GM06990 (cell line): ENCODE measurements at regions not wholly inside any gene's neighbourhood (a gene's known extent, or its start where the extent isn't known, plus 50 kb on each side); places are given as distances from the start of the nearest gene placed in this dataset.

ENCODE experiments used
- DNase-seq: peaks from one replicate; pipeline ENCODE4 v3.0.0-alpha.2; 2011; ENCODE audit not compliant: insufficient read length; ENCODE audit errors: extremely low read depth
- H3K27me3 ChIP-seq: replicated peaks from 2 replicates; pipeline ENCODE4 v1.6.0; 2011; ENCODE audit warnings: low read length; ENCODE audit not compliant: control insufficient read depth, insufficient read depth
- H3K36me3 ChIP-seq: 2 replicates; pipeline ENCODE4 v1.5.1; 2011; ENCODE audit warnings: low read length; ENCODE audit not compliant: control insufficient read depth, insufficient read depth
- H3K4me3 ChIP-seq: replicated peaks from 2 replicates; pipeline ENCODE4 v1.5.1; 2011; ENCODE audit warnings: low read depth, mild to moderate bottlenecking, control low read depth, low read length
- TF ChIP-seq, protein P1 (sequence below): IDR thresholded peaks from 2 replicates; pipeline ENCODE4 v1.5.1; 2011; ENCODE audit warnings: low read length, control low read depth, mild to moderate bottlenecking, inconsistent platforms; ENCODE audit not compliant: insufficient read depth, poor library complexity, severe bottlenecking

DNA sequence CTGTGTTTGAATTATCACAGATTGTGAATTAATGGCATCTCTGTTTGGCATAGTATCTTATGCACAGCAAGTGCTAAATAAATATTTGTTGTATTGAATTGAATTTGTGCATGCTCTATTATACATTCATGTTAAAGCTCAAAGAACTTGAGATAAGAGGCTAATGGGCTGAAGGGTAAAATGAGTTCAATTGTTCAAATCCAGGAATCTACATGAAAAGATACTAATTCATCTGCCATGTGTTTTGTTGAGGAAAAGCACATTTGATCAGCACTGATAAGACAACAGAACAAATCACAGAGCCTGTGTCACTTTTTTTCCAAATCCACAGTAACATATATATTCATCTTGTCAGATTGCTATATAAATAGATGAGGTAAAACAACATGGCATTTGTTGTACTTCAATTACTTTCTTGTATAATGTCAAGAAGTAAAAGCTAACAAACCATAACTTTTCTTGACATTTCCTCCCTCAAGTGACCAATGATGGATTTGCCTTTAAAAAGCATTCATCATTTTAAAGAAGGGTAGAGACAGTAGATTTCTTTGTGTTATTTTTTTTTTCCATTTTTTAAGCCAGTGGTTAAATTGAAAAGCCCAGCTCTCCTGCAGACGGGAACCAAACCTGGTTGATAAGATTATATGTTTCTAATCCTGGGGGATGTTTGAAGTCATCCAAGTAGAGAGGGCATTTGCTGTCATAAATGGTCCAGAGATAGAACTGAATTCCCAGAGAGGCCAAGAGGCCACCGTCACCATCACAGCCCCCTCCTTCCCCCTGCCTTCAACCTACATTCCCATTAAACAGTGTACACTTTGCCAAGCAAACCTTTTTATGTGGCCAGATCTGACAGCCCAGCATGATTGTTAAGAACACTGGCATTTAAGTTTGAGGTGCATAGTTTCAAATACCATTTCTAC lies 123.0 kb downstream of the CHD9NB start:
- no peak overlapping the region for H3K4me3 ChIP-seq
- DNase-seq, result no peak
- no peaks in the 10 kb centered on the region for H3K36me3 ChIP-seq
- H3K27me3 ChIP-seq, result no peaks in the 10 kb centered on the region
- TF ChIP-seq, protein P1, sequence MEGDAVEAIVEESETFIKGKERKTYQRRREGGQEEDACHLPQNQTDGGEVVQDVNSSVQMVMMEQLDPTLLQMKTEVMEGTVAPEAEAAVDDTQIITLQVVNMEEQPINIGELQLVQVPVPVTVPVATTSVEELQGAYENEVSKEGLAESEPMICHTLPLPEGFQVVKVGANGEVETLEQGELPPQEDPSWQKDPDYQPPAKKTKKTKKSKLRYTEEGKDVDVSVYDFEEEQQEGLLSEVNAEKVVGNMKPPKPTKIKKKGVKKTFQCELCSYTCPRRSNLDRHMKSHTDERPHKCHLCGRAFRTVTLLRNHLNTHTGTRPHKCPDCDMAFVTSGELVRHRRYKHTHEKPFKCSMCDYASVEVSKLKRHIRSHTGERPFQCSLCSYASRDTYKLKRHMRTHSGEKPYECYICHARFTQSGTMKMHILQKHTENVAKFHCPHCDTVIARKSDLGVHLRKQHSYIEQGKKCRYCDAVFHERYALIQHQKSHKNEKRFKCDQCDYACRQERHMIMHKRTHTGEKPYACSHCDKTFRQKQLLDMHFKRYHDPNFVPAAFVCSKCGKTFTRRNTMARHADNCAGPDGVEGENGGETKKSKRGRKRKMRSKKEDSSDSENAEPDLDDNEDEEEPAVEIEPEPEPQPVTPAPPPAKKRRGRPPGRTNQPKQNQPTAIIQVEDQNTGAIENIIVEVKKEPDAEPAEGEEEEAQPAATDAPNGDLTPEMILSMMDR, result no peak

- TF ChIP-seq, protein P1, result no peak
- Histone ChIP-seq H3K4me3 (no peak overlapping the region), H3K36me3 (no peaks in the 10 kb centered on the region), H3K27me3 (no peaks in the 10 kb centered on the region)
- DNase-seq, result no peak
These were observed 123.7 kb downstream of the CHD9NB start for GRCh38 chr16:52928955-52929354.

DNA sequence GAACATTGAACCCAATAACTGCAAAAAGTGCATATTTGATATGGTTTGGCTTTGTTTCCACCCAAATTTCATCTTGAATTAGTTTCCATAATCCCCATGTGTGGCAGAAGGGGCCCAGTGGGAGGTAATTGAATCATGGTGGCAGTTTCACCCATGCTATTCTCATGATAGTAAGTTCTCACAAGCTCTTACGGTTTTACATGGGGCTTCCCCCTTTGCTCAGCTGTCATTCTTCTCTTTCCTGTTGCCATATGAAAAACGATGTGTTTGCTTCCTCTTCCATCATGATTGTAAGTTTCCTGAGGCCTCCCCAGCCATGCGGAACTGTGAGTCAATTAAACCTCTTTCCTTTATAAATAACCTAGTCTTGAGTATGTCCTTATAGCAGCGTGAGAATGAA lies 127.6 kb downstream of the CHD9NB start:
- H3K36me3 ChIP-seq, result no peaks in the 10 kb centered on the region
- DNase-seq, result no peak
- no peaks in the 10 kb centered on the region; the same call in 1 of the 2 replicates for H3K27me3 ChIP-seq
- no peak overlapping the region for H3K4me3 ChIP-seq
- TF ChIP-seq, protein P1, result no peak

GRCh38 chr16:52924162-52924561 lies 128.5 kb downstream of the CHD9NB start:
- no peaks in the 10 kb centered on the region; the same call in 1 of the 2 replicates for H3K27me3 ChIP-seq
- H3K36me3 ChIP-seq, result no peaks in the 10 kb centered on the region
- TF ChIP-seq, protein P1, result no peak
- DNase-seq, result no peak
- H3K4me3 ChIP-seq, result no peak overlapping the region

DNA sequence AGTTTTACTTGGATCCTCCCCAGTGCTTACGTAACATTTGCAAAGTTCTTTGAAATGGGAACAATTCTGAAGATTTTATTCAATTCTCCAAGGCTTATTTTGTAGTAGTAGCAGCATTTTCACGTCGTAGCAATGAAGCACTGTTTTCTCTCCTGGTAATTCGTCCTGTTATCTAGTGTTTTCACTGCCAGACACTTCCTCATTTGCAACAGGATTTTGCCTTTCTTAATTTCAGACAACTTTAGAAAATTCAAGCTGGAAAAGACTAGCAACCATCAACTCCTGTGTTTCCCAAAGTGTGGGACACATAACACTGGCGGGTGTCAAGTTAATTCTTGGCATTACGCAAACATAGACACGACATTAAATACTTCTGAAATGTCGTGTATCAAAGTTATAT lies 131.6 kb downstream of the CHD9NB start:
- no peak for DNase-seq
- TF ChIP-seq, protein P1, result no peak
- Histone ChIP-seq H3K4me3 (no peak overlapping the region), H3K36me3 (no peaks in the 10 kb centered on the region), H3K27me3 (no peaks in the 10 kb centered on the region; the same call in 1 of the 2 replicates)
